Thoracic aorta (tissue), 2 donors: ENCODE measurements at regions not wholly inside any gene's neighbourhood (a gene's known extent, or its start where the extent isn't known, plus 50 kb on each side); places are given as distances from the start of the nearest gene placed in this dataset.

ENCODE experiments used
- ATAC-seq: fragments of 150-250 bp; one replicate; pipeline ENCODE4 v1.8.0; 2017; ENCODE audit warnings: low read depth; ENCODE audit not compliant: insufficient number of reproducible peaks, low FRiP score
- DNase-seq: peaks from one replicate; pipeline ENCODE4 v3.0.0-alpha.2; 2020; ENCODE audit warnings: low spot score
- H3K27ac ChIP-seq, 2 donors: fragments of 200-600 bp; sonication (generic); 1 replicate in 1 of 2; 2 replicates in 1 of 2; pipeline ENCODE4 v1.5.1; 2016; ENCODE audit warnings: mild to moderate bottlenecking in 2 of 2, moderate library complexity in 2 of 2
- H3K27me3 ChIP-seq: fragments of 200-600 bp; sonication (generic); replicated peaks from 2 replicates; pipeline ENCODE4 v1.6.0; 2016; ENCODE audit warnings: mild to moderate bottlenecking; ENCODE audit not compliant: insufficient read depth
- H3K36me3 ChIP-seq: fragments of 200-600 bp; sonication (generic); one replicate; pipeline ENCODE4 v1.5.1; 2016
- H3K4me1 ChIP-seq, 2 donors: fragments of 200-600 bp; sonication (generic); 1 replicate in 1 of 2; 2 replicates in 1 of 2; pipeline versions ENCODE4 v1.5.1 to v1.6.0; 2016; ENCODE audit warnings: low read depth in 2 of 2, mild to moderate bottlenecking in 1 of 2; ENCODE audit not compliant: control insufficient read depth in 1 of 2
- H3K4me3 ChIP-seq: fragments of 200-600 bp; sonication (generic); 2 replicates; pipeline ENCODE4 v1.5.1; 2016; ENCODE audit warnings: mild to moderate bottlenecking
- H3K9me3 ChIP-seq: fragments of 200-600 bp; sonication (generic); 2 replicates; pipeline ENCODE4 v1.5.1; 2016
- CTCF ChIP-seq: fragments of 200-600 bp; sonication (generic); IDR thresholded peaks from one replicate; pipeline ENCODE4 v1.5.1; 2019; ENCODE audit warnings: antibody characterized with exemption

- Histone ChIP-seq H3K27me3 (no peaks in the 10 kb centered on the region), H3K27ac (no peak overlapping the region), H3K9me3 (no peaks in the 10 kb centered on the region), H3K4me1 (no peaks in the 10 kb centered on the region), H3K4me3 (no peak overlapping the region), H3K36me3 (no peaks in the 10 kb centered on the region)
- TF ChIP-seq CTCF: no peak
- DNase-seq (no peak), ATAC-seq (no peak)
These were observed 53.3 kb upstream of the ZC3H11B start for GRCh38 chr1:219666242-219666641.

- Histone ChIP-seq H3K27me3 (no peaks in the 10 kb centered on the region), H3K4me1 (peaks cover 3 to 6% of the 10 kb centered on the region in 2 donors), H3K9me3 (no peaks in the 10 kb centered on the region), H3K36me3 (no peaks in the 10 kb centered on the region), H3K27ac (no peak overlapping the region), H3K4me3 (no peak overlapping the region)
- DNase-seq (no peak), ATAC-seq (no peak)
- no peak for TF ChIP-seq CTCF
These were observed 52.2 kb upstream of the ZC3H11B start for GRCh38 chr1:219665089-219665488.

- no peaks in the 10 kb centered on the region for H3K36me3 ChIP-seq
- ATAC-seq (no peak), DNase-seq (no peak)
- no peak for TF ChIP-seq CTCF
- no peaks in the 10 kb centered on the region for H3K9me3 ChIP-seq
- H3K27ac ChIP-seq: no peak overlapping the region
- peaks cover 3 to 10% of the 10 kb centered on the region in 2 donors for H3K4me1 ChIP-seq
- no peak overlapping the region for H3K4me3 ChIP-seq
- H3K27me3 ChIP-seq: no peaks in the 10 kb centered on the region
These were observed 51.6 kb upstream of the ZC3H11B start for GRCh38 chr1:219664310-219665029.
